GM23338 (cell line): ENCODE measurements at regions not wholly inside any gene's neighbourhood (a gene's known extent, or its start where the extent isn't known, plus 50 kb on each side); places are given as distances from the start of the nearest gene placed in this dataset.

Experiments
- CREB1 ChIP-seq: fragments of 250-450 bp; sonication (Bioruptor Pico); IDR thresholded peaks from 2 replicates; pipeline ENCODE4 v1.5.0; 2020; ENCODE audit warnings: low read depth, mild to moderate bottlenecking, moderate library complexity
- CTCF ChIP-seq, 2 experiments: fragments of 200-600 bp in 1 of 2; sonication (generic) in 1 of 2; conservative IDR thresholded peaks; 2 replicates each; pipeline versions ENCODE4 v1.5.1 to v1.6.1; 2016 to 2017; ENCODE audit warnings: antibody characterized with exemption in 2 of 2, low read depth in 2 of 2, mild to moderate bottlenecking in 2 of 2, moderate library complexity in 1 of 2
- ETS1 ChIP-seq: IDR thresholded peaks from 2 replicates; pipeline ENCODE4 v1.6.1; 2016; ENCODE audit warnings: antibody characterized with exemption
- EZH2 ChIP-seq: fragments of 200-600 bp; sonication (generic); IDR thresholded peaks from one replicate; pipeline ENCODE4 v1.8.0; 2017; ENCODE audit warnings: antibody characterized with exemption, mild to moderate bottlenecking, low read depth; ENCODE audit not compliant: unreplicated experiment
- EZH2phosphoT487 ChIP-seq: fragments of 200-600 bp; sonication (generic); IDR thresholded peaks from one replicate; pipeline ENCODE4 v1.8.1; 2018; ENCODE audit warnings: antibody characterized with exemption; ENCODE audit not compliant: unreplicated experiment
- JUNB ChIP-seq: IDR thresholded peaks from one replicate; pipeline ENCODE4 v1.6.1; 2016; ENCODE audit warnings: antibody characterized with exemption; ENCODE audit not compliant: unreplicated experiment
- NANOG ChIP-seq: IDR thresholded peaks from 2 replicates; pipeline ENCODE4 v1.6.1; 2016; ENCODE audit warnings: antibody characterized with exemption, borderline replicate concordance
- POLR2AphosphoS5 ChIP-seq: IDR thresholded peaks from 2 replicates; pipeline ENCODE4 v1.6.1; 2016; ENCODE audit warnings: antibody characterized with exemption, low read depth
- REST ChIP-seq: IDR thresholded peaks from one replicate; pipeline ENCODE4 v1.6.1; 2018; ENCODE audit warnings: antibody characterized with exemption; ENCODE audit not compliant: unreplicated experiment

GRCh38 chr2:140177086-140177485, 1396.9 kb upstream of the NXPH2 start:
- TF ChIP-seq CTCF (conservative IDR thresholded peaks at IDR 0.05; ENCODE audit: low read depth in 2 of 2) (no peak), EZH2 (no peak), EZH2phosphoT487 (no peak), REST (no peak), CREB1 (CRISPR knock-in tag) (no peak), POLR2AphosphoS5 (no peak), NANOG (no peak), ETS1 (no peak), JUNB (no peak)
